ACHN (cell line): ENCODE measurements at regions not wholly inside any gene's neighbourhood (a gene's known extent, or its start where the extent isn't known, plus 50 kb on each side); places are given as distances from the start of the nearest gene placed in this dataset.
"Not testable (repeated sequence)": the region's sequence is repeated elsewhere in the genome, so short reads cannot be mapped to it uniquely, and the experiment has no call there.

Experiments used
- DNase-seq: peaks from one replicate; pipeline ENCODE4 v3.0.0-alpha.2; 2015
- in situ Hi-C: cut with HindIII; loops from 2 replicates; pipeline ENCODE4 v1.10.0; 2017; ENCODE audit warnings: low sequenced_read_pairs, low pct_ligation_motif_present, low pct_unique_long_range_greater_than_20kb

DNA sequence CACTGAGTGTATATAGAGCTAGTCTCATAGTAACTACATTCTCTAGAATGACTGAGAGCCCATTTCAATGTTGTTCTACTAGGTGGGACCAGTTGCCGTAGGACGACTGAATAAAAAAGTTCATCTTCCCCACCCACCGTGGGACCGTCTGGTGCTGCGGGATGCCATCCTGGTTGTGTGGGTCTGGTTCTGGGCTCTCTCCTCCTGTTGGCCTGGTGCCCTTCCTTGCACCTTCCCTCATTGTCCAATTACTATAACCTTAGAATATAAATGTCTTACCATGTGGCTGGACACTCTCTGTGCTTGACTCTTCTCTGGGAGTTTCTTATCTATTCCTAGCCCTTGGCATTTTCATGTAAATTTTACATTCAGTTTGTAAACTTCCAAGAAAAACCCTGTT, 344.4 kb downstream of the TCERG1L start:
- in situ Hi-C loops = no loop called here
- DNase-seq = no peak

- no peak for DNase-seq
- in situ Hi-C loops = no loop called here
These were observed 343.7 kb downstream of the TCERG1L start for GRCh38 chr10:130967784-130968183.

- no peak for DNase-seq
- in situ Hi-C loops = no loop called here
These were observed 343.0 kb downstream of the TCERG1L start for GRCh38 chr10:130968511-130968910.

- in situ Hi-C loops = no loop called here
- no peak for DNase-seq
These were observed 342.6 kb downstream of the TCERG1L start for GRCh38 chr10:130968964-130969363.

GRCh38 chr10:130969700-130970099, 341.8 kb downstream of the TCERG1L start:
- in situ Hi-C loops = no loop called here
- no peak for DNase-seq

DNA sequence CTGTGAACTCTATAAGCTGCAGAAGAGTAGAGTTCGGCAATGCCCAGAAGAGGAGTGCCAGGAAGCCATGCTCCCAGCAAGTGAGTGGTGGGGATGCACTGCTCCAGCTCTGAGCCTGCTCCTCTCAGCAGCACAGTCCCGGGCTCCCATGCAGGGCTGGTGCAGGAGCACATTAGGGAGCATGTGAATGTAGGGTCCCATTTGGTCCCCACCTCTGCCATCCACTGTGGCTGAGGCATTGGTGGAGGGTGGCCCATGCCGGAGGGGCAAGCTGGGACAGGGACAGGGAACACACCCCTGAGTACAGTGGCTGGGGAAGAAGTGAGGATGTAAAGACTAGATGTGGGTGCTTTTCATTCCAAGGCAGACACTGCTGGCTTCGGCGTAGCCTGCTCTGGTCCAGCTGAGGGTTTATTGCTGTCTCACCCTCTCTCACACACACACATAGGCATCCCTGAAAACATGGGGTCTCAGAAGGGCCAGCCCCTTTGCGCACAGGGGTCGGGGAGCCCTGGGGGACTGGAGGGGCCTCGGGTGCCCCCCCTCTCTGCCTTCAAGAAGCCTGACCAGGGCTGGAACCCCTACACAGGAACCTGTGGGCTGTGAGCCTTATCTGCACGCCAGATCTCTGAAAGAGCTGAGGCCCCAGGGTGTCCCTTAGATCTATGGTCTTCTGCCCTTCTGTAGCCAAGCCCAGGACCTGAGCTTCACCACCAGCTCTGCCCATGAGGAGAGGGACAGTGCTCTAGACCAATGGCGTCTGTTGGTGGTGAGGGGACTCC, 341.0 kb downstream of the TCERG1L start:
- in situ Hi-C loops = no loop called here
- no peak for DNase-seq

GRCh38 chr10:130971123-130971435, 340.4 kb downstream of the TCERG1L start:
- in situ Hi-C loops = no loop called here
- DNase-seq = no peak

DNA sequence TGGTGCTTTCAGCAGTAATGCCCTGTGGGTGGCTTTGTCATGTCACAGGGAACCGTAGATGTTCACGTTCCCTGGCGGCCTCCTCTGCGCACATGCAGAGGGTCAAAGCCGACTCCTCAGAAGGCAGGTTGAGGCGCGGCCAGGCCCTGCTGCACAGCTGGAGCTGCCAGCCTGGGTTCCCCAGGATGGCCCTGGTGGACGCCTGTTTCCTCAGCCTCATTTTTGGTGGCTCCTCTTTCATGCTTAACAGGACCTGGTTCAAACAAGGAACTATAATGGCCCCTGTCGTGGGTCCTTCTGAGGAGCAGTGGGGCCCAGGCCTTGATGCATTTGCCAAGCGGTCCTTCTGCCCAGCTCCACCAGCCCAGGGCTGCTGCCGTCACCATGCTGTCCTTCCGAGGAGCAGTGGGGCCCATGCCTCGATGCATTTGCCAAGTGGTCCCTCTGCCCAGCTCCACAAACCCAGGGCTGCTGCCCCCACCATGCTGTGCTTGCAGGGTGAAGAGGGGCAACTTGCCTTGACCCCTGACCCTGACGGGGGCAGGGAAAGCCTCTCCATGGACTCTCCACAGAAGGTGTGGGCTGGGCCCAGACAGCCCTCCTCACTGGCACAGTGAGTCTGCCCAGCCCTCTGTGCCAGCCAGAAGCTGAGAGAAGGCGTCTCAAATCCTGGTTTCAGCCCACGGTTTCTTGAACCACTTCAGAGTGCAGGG, 338.2 kb downstream of the TCERG1L start:
- in situ Hi-C loops = no loop called here
- DNase-seq = no peak

- in situ Hi-C loops = no loop called here
These were observed 337.4 kb downstream of the TCERG1L start for GRCh38 chr10:130974166-130974565.

GRCh38 chr10:130975351-130975750, 336.2 kb downstream of the TCERG1L start:
- in situ Hi-C loops, DNase-seq: not testable (repeated sequence)

More at GRCh38 chr10:130974166-130974565, 337.4 kb downstream of the TCERG1L start:
- DNase-seq = no peak

GRCh38 chr10:130982802-130983201, 328.7 kb downstream of the TCERG1L start:
- no peak for DNase-seq
- in situ Hi-C loops = no loop called here

GRCh38 chr10:130983749-130984148, 327.8 kb downstream of the TCERG1L start:
- in situ Hi-C loops = no loop called here

DNA sequence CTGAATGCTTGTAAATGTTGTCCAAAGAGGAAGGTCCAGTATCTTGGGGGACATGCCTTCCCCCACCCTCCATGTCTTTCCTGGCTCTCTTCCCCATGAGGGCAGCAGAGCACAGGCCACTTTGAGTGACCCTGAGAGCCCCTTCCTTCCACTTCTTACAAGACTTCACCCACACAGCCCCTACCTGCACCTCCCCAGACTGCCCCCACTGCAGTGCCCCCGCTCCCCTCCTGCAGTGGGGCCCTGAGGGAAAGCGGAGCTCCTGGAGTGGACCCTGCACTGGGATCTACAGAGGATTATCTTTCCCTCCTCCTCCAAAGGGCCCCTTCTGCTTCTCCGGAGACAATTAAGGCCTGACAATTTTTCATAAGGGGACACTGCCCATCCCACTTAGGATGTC, 326.8 kb downstream of the TCERG1L start:
- no peak for DNase-seq
- in situ Hi-C loops = no loop called here

More at GRCh38 chr10:130983749-130984148, 327.8 kb downstream of the TCERG1L start:
- no peak for DNase-seq

DNA sequence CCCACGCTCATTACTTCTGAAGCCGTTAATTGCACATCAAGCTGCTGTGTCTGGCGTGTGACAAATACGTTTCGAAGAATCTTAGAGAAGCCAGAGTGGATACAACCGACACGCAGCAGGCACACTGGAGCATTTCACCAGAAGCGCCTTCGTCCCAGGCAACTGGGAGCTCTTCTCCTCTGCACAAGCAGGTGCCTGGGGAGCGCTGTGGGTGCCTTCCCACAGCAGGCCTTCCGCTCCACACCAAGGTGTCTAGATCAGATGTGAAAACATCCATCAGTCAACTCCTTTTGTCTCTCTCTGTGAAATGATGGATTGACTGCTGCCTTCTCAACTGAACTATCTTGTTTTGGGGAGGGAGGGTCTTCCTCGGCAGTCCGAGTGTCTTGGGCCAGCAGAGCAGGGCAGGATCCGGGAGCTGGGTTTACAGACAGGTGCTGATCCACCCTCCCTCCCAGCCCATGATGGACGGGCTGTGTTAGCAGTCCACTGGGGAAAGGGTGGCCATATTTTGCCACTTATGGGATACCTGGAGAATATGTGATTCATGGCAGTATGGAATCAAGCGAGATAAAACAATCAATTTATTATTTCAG, 326.3 kb downstream of the TCERG1L start:
- DNase-seq = no peak
- in situ Hi-C loops = no loop called here

DNA sequence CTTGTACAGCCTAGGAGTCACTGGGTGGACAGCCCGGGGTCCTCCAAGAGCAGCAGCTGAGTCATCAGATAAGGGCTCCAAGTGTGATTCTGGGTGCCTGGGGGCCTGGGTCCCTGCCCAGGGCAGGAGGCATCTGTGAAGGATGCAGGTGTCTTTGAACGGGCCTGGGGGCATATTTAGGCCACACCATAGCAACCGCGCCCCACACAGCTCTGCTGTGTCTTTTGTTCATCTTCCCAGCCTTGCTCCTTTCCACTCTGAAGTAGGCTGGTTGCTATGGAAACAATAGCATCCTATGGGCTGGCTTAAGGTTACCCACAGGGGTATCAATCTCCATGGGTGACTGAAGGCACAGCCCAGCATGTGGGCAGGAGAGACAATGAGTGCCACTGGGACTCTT, 324.7 kb downstream of the TCERG1L start:
- no peak for DNase-seq
- in situ Hi-C loops = no loop called here

DNA sequence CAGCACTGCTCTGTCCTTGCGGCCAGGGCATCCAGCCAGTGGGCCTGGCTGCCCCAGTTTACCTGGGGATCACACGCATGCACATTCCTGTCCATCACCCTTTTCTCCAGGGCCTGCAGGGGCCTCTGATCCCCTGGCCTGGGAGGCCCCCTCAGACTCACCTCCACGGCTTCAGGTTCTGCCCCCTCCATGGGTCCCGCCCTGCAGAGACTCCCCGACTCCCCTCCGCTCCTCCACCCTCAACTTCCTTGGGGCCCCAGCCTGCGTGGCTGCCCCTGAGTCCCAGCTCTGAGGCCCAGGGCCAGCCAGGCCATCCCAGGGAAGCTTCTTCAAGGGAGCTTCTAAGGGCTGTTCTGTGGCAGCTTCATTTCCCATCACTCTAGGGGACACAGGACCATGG, 324.1 kb downstream of the TCERG1L start:
- in situ Hi-C loops = no loop called here
- DNase-seq = no peak

DNA sequence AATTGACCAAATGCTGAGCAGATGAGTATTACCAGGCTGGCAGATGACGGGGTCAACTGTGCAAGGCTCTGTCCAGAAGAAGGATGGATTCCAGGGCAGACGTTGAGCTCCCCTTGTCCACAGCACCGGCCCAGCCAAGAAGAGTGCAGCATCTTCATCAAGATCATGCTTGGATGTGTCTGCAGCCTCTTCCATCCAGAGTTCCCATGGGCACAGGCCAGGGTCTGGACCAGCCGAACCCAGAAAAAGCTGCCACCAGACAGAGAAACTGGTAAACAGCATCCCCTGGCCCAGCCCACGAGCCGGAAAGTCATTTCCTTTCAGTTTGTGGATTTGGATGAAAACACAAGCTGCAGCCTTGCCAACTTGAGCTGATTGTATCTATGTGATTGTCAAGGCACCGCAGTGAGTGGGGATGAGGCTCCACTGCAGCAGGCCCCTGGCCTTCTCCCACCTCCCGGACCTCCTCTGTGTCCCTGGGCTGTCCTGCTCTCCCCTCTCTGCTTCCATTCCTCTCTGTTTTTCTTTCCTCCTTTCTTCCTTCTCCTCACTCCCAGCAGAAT, 321.8 kb downstream of the TCERG1L start:
- in situ Hi-C loops = no loop called here
- DNase-seq = no peak

GRCh38 chr10:130990486-130990885, 321.0 kb downstream of the TCERG1L start:
- DNase-seq = no peak
- in situ Hi-C loops = no loop called here

DNA sequence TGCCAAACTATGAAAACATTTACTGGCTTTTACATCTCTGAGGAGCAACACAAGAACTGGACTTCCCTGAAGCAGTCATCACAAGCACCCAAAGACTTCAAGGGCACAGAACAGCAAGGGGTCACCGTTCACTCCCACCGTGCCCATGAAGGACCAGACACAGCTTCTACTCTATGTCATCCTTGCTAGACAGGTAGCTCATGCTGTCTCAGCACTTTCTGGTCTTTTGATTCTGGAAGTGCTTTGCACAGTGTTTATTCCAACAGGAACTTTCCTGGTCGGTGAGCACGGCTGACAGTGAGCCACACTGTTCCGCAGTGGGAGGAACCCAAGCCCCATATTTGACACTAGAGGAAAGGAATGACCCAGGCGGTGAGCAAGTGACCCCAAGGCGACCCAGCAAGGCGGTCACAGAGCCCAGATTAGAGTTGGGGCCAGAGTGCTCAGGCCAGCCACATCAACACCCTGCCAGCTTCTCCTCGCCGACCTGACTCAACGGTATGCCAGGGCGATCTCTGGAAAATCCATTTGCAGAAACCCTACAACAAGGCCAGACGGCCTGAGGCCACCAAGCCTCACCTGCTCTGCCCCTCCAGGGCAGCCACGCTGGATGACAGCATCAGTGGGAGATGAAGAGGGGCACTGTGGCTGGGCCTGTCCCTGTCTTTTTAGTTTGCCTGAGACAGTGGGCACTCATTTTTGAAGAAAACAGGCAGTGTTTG, 318.6 kb downstream of the TCERG1L start:
- no peak for DNase-seq

More for the DNA sequence above, 318.6 kb downstream of the TCERG1L start:
- in situ Hi-C loops = no loop called here
